GM18868 (cell line): ENCODE measurements at regions not wholly inside any gene's neighbourhood (a gene's known extent, or its start where the extent isn't known, plus 50 kb on each side); places are given as distances from the start of the nearest gene placed in this dataset.

ENCODE experiments used
- ATAC-seq: cut with Tn5 transposase; IDR thresholded peaks from one replicate; pipeline ENCODE4 v1.9.1; 2021; ENCODE audit warnings: mild to moderate bottlenecking, moderate library complexity; ENCODE audit not compliant: unreplicated experiment

DNA sequence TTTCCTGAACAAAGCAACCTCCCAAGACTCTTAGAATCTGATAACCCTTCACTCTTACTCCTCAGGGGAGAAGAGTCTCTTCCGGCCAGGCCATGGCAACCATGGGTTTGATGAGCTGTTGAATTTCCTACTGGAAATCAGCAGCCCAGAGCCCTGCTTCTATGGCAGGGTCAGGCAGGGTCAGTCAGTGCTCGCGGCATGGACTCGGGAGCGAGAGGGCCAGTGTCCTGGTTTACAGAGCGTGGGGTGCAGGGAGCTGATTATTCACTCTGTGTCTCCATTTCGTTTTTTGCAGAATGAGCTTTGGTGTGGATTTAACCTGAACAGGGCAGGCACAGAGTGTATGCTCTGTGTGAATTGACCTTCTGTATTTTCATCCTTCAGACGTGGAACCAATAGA lies 340.6 kb upstream of the SFSWAP start:
- no peak for ATAC-seq

DNA sequence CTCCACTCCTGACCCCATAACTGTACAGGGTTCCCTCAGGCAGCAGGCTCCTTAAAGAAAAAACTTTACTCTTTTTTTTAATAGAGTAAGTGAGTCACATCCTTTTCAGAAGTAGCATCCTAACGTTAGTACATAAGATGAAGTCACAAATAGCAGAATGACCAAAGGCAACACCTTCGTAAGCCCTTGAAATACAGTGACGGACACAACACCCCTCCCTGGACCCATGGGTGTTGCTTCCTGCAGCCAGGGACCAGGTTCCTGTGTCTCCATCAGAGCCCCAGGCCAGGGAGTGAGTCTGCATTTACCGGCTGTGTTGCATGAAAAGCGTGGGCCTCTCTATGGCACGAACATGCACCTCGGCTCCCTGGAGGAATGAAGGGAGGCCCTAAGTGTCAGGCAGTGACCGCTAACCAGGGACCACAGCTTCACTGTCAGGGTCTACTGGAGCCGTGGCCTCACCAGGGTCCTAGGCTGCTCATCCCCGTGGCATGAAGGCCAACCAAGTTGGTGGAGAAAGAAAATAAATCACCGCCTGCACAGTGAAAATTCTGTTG lies 340.0 kb upstream of the SFSWAP start:
- no peak for ATAC-seq

DNA sequence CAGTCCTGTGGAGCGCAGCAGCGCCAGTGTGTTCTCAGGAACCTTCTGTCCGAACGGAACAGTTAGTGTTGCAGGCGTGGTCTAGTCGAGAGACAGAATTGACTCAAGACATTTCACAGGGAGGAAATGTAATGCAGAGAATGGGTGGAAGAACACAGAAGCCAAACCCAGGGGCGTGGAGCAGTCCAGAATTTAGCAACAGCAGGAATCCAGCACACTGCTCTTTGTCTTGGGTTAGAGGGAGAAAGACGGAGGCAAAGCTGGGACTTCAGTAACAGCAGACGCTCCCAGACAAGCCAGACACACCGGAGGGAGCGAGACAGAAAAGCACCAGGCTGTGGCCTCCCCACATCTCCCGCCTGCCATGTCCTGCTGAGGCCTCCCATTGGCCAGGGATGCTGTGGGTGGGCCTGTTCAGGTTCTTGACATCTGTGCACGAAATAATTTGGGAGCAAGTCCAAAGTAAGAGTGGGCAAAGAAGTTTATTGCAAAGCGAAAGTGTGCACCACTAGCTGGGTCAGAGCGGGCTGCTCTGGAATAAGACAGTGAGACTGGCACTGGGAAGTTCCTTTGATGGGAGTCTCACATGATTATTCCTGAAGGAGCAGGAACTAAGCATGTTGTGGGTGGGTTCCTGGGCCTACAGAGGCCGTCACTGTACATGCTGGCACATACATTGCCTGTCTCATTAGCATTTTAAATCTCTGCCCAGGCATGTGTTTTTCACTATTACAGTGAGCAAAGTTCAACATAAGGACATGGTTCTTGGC lies 339.3 kb upstream of the SFSWAP start:
- no peak for ATAC-seq

DNA sequence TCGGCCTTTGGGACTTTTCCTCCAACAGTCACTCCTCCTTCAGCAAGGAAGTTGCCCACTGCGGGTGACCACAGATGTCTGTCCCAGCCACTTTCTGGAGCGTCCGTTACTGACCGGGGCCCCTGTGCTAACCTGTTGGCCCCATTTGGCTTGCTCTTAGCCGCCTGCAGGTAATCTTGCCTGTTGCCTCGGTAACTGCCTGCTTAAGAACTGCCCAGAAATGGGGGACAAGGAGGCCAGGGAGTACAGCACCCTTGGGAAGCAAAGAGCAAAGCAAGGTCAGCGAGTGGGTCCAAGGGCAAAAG lies 338.8 kb upstream of the SFSWAP start:
- ATAC-seq: no peak

DNA sequence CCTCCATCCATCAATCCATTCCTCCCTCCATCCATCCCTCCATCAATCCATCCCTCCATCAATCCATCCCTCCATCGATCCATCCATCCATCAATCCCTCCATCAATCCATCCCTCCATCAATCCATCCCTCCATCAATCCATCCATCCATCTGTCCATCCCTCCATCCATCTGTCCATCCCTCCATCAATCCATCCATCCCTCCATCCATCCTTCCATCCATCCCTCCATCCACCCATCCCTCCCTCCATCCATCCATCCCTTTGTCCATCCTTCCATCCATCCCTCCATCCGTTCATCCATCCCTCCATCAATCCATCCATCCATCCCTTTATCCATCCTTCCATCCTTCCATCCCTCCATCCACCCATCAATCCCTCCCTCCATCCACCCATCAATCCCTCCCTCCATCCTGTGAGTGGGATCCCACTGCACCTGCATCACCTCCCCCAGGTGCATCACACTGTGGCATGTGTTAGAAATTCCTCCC lies 338.1 kb upstream of the SFSWAP start:
- ATAC-seq: no peak

DNA sequence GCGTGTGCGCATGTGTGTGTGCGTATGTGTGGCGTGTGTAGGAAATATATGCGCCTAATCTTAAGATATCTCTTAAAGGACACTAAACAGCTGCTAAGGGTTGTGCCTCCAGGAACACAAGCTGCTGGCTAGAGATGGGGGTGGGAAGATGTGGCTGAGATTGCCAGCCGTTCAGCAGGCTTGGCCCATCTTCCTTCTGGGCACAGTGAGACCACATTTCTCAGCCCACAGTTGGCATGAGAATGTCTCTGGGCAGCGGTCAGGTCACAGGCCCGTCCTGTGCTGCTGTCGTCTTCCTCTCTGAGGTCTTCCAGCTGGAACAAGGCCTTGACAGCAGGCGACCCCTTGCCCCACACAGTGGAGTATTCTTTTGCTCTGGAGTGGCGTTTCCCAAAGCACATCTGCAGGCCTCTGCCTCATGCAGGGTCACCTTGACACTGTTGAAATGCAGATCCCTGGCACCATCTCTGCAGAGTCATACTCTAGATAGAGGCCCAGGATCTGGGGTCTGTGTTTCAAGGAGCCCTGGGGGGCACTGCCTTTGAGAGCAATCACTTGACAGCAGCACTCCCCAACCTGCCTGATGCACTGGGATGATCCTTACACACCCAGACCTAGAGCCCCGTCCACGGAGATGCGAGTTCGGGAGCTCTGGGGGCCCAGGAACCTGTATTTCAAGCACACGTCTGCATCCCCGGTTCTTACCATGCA lies 335.5 kb upstream of the SFSWAP start:
- ATAC-seq: no peak

DNA sequence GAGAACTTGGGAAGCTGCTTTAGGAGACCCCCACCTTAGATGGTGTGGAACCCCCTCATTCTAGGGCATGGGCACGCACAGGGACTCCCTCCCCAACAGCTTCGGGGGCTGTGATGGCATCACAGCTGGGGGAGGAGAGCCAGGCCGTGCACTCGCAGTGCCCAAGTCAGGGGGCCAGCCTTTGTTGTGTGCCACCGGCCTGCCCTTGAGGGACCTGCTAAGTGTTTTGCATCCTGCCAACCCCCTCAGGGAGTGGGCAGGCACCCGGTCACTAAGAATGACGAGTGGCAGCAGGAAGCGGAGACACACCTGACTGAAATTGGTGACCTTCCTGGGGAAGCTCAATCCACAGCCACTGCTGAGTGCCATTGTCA lies 334.9 kb upstream of the SFSWAP start:
- no peak for ATAC-seq

DNA sequence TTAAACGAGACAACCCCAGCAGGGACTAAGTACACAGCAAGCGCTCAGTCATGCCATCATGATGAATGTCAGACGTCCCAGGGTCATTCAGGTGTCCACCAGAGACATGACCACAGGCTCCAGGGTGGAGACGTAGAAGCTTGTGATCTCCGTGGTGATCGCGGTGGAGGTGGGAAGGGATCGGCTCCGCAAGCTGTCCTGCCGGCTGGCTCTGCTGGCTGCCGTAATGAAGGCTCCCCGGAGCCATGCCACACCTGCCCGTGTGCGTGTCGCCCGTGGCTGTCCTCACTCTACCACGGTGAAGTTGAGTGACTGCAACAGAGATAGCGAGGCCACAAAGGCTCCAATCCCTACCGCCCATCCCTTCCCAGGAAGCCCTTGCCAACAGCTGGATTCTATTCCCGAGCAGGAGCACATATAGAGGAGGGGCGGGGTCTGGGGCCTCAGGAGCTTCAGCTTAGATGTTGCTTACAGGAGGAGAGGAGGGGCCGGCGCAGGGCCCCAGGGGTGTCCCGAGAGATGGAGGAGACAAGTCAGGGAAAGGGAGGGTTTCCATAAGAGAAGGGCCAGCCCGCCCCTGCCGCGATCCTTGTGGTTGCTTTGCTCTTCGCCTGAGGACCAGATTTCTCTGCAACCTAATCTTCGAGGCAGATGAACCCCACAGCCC lies 332.6 kb upstream of the SFSWAP start:
- ATAC-seq: no peak

DNA sequence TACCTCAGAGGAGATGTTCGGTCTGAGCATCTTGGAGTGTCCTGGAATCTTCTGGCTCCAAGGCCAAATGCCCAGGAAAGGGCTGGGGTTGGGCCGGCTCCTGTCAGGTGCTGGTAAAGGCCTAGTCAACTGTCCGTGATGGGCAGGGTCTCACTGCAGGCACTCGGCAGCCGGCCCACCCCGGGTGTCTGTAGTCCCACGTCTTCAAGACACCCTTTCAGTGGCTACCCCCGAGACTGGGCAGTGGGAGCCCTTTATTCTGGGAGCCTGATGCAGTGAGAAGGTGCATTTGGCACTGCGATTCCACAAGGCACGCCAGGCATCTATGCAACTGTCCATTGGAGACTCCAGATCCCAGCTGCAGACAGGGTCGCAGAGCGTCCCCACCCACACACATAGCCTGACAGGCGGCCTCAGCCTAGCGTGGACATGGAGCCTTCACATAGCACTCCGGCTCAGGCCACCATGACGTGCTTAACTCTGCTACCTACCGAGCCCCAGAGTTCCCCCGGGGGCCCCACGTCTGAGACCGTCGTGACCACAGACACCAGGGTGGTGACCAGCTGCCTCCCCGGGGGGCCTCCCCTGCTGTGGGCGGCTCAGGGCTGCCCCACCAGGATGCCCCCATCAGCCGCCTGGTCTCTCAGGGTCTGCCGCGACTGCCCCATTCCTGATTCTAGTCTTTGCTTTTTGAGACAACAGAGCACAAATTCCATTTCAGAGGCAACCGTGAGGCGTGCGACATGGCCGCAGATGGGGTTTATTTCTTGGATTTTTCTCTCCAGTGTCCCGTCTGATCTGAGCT lies 331.8 kb upstream of the SFSWAP start:
- ATAC-seq: no peak

DNA sequence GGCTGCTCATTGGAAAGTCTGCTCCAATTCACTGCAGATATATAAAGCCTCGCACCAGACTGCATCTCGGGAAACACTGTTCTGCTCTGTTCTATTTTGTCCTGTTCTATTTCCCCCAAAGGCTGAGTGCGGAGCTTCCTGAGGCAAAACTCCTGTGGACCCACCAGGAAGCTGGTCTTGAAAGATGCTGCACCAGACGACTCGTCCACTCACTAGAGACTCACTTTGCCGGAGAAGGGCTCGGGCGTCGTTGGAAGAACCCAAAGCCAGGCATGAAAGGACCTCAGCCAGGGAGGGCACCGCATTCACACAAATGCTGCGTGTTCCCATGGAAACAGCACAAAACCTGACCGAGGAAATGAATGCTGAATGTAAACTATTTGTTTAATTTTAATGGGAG lies 331.2 kb upstream of the SFSWAP start:
- no peak for ATAC-seq

DNA sequence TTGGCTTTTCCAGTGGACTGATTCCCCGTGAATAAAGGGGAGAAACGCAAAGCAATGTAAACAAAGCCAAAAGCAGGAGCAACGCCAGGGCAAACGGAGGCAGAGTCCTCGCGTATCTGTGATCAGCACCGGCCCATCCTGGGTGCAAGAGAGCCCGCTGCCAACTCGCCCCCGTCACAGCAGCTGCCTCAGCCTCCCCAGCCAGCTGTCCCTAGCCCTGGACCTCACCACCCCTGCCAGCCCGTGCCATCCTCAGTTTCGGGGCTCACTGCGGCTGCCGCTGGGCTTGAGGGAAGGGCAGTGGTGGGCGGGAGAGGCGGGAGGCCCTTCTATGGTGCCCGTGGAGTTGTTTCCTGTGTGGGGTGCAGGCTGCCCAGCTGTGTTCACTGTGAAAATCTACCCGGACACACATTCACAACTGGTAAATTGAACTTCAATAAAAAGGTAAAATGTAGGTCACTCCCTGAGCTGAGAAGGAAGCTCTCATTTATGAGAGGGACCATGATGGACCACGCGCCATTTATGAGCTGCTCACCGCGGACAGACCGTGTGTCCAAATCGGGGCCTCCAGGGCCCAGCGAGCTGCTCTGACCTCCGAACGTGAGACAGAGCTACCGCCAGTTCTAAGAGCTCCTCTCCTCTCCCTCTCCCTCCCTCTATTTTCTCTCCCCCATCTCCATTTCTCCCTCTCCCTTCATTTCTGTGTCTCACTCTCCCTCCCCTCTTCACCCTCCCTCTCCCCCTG lies 330.5 kb upstream of the SFSWAP start:
- no peak for ATAC-seq

DNA sequence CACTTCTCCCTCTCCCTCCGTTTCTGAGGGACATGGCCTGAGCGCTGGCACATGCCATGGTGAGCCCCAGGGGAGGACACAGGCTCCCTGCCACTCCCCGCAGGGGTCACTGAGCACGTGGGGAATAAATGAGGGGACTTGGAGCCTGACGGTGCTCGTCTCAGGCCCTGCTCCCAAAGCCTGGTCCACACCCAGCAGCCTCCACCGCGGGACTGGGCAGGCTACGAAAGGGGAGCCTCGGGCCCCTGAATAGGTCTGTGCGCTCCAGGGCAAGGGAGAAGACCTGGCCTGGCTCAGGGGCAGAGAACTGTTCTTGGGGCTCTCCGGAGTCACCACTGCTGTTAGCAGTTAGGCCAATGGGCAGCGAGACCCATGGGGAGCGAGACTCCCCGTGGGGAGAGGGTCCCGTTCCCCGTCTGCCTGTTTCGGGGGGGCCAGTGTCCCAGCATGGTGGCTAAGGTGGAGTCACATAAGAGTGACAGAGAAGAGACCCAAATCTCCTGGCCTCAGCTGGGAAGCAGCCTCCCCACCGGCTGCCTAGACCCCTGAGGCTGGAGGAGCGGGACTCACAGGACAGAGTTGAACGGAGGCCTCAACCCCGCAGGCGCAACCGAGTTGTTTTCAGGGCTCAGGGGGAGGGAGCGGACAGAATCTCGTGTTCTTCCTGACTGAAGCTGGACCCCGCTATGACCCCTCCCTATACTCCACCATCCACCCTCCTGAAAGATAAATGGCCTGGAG lies 329.8 kb upstream of the SFSWAP start:
- no peak for ATAC-seq

DNA sequence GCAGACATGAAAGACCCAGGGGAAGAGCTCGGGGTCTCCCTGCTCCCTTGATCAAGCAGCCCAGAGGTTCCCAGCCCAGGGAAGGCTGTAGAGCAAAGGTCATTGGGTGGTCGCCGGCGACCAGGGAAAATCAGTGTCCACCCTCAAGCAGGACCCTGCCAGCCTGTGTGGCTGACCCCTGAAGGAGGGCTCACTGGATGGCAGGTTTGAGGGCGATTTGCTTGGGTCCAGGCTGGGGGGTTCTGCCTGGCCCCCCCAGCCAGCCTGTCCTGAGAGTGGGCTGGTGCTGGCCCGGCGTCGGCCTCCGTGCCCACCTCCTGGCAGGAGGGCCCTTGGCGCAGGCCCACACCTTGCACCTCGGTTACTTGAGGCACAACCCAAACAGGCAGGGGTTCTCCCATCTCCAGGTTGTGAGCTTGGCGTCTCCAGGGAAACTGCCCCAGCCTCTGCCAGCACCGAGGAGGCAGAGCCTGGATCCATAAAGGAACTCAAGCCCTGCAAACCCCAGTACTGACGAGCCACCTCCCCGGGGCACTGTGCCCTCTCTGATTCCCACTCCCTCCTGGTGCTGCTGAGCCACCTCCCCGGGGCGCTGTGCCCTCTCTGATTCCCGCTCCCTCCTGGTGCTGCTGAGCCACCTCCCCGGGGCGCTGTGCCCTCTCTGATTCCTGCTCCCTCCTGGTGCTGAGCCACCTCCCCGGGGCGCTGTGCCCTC lies 329.0 kb upstream of the SFSWAP start:
- no peak for ATAC-seq

DNA sequence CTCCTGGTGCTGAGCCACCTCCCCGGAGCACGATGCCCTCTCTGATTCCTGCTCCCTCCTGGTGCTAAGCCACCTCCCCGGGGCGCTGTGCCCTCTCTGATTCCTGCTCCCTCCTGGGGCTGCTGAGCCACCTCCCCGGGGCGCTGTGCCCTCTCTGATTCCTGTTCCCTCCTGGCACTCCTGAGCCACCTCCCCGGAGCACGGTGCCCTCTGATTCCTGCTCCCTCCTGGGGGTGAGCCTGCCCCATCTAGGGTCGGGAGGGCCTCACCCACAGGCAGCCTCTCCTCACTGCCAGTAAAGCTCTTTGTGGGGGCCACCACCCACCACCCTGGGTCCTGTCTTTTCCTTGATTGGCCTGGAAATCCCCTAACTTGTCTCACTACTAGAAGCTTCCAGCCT lies 327.6 kb upstream of the SFSWAP start:
- no peak for ATAC-seq

DNA sequence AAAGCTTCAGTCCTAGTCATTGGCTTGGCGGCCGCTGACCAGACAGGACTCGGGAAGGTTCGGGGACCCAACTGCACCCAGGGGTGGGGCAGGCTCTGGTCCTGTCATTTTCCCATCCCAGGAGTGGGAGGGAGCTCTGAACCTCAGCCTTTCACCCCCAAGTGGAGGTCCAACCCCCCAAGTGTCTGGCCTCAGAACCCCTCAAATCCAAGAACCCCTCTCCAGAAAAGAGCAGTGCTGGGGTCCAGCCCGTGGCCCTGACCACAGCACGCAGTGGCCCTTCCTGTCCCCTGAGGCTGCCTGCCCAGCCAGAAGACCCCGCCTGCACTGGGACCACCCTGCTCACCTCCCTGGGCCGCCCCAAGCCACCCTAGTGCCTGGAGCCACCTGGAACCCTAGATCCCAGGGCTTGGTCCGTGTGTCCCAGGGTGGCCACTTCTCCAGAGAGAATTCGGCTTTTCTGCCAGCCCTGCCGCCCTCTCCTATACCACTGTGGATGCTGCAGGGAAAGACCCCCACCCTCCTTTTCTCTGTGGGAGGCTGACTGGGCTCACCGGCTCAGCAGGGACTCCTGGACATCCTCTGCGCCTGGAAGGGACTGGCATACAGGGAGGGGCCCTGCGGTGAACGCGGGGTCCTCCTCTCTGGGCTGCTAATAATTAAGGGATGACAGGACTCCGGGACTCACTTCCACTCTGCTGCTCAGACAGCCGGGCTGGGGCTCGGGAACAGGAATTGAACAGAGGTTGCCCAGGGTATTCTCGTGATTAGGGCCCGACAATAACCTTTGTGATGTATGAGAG lies 326.9 kb upstream of the SFSWAP start:
- no peak for ATAC-seq

DNA sequence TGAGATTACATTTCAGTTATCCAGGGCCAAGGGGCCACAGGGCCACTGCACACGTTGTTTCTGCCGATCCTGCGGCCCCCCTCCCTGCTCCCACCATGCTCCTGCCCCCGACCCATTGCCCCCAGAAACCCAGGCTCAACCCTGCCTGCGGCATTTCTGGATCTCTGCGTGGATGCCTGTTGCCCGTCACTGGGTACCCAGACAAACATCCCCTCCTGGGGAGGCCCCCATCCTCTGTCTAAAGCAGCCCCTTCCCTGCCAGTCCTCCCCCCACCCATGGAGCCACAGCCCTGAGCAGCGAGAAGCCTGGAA lies 326.4 kb upstream of the SFSWAP start:
- ATAC-seq: no peak

DNA sequence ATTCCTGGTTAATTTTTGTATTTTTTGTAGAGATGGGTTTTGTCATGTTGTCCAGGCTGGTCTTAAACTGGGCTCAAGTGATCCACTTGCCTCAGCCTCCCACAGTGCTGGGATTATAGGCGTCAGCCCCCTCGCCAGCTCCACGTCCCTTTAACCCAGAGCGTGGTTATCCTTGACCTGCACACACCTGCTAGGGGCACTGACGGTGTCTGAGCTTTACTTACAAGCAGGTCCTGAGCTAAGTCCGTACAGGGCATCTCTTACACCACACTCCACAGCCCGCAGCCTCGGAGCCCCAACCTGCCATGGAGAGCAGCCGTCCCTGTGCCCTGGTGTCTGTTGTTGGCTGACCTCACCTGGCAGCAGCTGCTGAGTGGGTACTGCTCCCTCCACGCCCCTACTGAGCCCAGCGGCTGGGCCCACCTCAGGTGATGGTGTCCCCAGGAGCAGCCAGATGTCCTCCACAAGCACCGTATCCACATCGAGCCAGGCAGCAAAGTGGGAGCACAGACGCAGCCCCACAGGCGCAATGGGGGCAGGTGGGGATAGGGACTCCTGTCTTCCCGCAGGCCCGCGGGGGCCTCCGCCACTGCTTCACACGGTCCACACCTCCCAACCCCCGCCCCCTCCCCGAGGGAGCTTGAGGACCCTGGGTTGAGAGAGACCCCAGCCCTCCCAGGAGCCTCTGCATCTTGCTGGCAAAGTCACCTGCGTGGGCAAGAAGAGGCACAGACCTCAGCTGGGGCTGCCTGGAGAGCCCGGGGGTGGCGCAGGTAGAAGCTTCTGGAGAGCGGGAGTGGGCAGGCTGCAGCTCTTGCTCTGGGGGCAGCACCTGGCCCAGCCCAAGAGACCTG lies 325.4 kb upstream of the SFSWAP start:
- ATAC-seq: no peak

DNA sequence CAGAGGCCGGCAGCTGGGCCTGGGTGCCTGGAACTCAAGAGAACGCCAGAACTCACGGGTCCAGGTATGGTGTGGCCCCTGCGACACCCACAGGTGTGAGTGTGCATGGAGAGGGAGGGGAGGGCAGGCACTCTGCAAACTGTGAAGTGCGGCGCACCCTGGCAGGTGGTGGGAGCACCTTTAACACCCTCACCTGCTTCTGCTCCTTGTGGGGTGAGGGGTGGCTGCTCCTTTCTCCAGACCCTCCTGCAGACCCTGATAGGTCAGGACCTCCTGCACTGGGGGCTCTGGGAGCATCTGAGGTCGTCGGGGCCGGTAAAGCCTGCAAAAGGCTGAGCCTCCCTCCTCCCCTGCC lies 324.7 kb upstream of the SFSWAP start:
- ATAC-seq: no peak
